ENCODE measurements at regions not wholly inside any gene's neighbourhood (a gene's known extent, or its start where the extent isn't known, plus 50 kb on each side); places are given as distances from the start of the nearest gene placed in this dataset.

DNA sequence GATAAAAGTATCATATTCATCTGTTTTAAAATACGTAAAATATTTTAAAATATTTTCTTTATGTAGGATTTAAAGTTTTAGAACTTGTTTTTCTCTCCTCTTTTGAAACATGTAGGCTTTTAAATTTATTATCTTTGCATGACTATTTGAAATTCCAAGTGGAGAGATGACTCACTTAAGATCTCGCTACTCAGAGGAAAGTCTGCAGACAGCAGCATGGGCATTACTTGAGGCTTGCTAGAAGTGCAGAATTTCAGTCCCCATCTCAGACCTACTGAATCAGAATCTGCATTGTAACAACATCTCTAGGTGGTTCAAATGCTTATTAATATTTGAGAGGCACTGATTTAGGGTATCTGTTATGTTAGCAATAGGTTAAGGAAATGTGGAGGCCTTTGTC lies 225.7 kb upstream of the ARX start:
- H3K36me3 ChIP-seq (ENCODE audit: control insufficient read depth in 2 of 2, insufficient read depth in 2 of 2, low read length in 1 of 2): no peaks in the 10 kb centered on the region
- H3K4me3 ChIP-seq: no peak overlapping the region
- ChIA-PET RAD21 (ENCODE audit: unreplicated experiment) (no interaction called here), POLR2A (no interaction called here), SMC1A (ENCODE audit: uncharacterized antibody, unreplicated experiment) (no interaction called here), CTCF (no interaction called here)
- no peaks in the 10 kb centered on the region for H3K9me3 ChIP-seq (replicated peaks; ENCODE audit: control insufficient read depth, insufficient read depth, low read length)
- no peak overlapping the region for H3K4me2 ChIP-seq (ENCODE audit: control insufficient read depth, insufficient read depth)
- intact Hi-C loops (cut with micrococcal nuclease; ENCODE audit: unreplicated experiment) (no loop called here), in situ Hi-C loops (cut with MboI) (no loop called here)
- no peaks in the 10 kb centered on the region for H3K79me2 ChIP-seq (ENCODE audit: control insufficient read depth, insufficient read depth, low read length)
- no peak overlapping the region for H2AFZ ChIP-seq (ENCODE audit: control insufficient read depth, low read depth, low read length)
- H3K4me1 ChIP-seq (ENCODE audit: control insufficient read depth, insufficient read depth, low read length): no peaks in the 10 kb centered on the region
- WGBS (ENCODE audit: insufficient coverage, insufficient replicate concordance, low lambda C conversion rate, missing lambda C conversion rate): 28% methylated on average over 2 of the region's 2 CpGs
- DNase-seq (ENCODE audit: low read depth, low spot score) (no peak), FAIRE-seq (no peak), ATAC-seq (no peak)
- no peaks in the 10 kb centered on the region for H4K20me1 ChIP-seq (ENCODE audit: control insufficient read depth, insufficient read depth)
- TF ChIP-seq ZNF384 (IDR thresholded peaks at IDR 0.05; ENCODE audit: borderline replicate concordance, low read depth, low read length) (no peak), SMC3 (IDR thresholded peaks at IDR 0.05; ENCODE audit: borderline replicate concordance, low read length) (no peak), SMAD1 (IDR thresholded peaks at IDR 0.05; ENCODE audit: low read depth, partially characterized antibody) (no peak), PAX8 (IDR thresholded peaks at IDR 0.05) (no peak), KDM1A (IDR thresholded peaks at IDR 0.05; ENCODE audit: borderline replicate concordance) (no peak), BRCA1 (IDR thresholded peaks at IDR 0.05; ENCODE audit: low read depth, low read length) (no peak), RELA (IDR thresholded peaks at IDR 0.05; ENCODE audit: borderline replicate concordance, partially characterized antibody) (no peak), SUZ12 (IDR thresholded peaks at IDR 0.05; ENCODE audit: unreplicated experiment) (no peak), EED (IDR thresholded peaks at IDR 0.05; ENCODE audit: low read depth) (no peak), CBX3 (IDR thresholded peaks at IDR 0.05; ENCODE audit: borderline replicate concordance, low read depth) (no peak), TCF7 (IDR thresholded peaks at IDR 0.05; ENCODE audit: borderline replicate concordance) (no peak), TCF12 (IDR thresholded peaks at IDR 0.05; ENCODE audit: low read depth, low read length) (no peak), POLR2AphosphoS5 (IDR thresholded peaks at IDR 0.05; ENCODE audit: low read length) (no peak), MTA3 (IDR thresholded peaks at IDR 0.05; ENCODE audit: borderline replicate concordance, low read length) (no peak), HDAC6 (IDR thresholded peaks at IDR 0.05; ENCODE audit: unreplicated experiment) (no peak)
- TF ChIP-seq, protein P1, sequence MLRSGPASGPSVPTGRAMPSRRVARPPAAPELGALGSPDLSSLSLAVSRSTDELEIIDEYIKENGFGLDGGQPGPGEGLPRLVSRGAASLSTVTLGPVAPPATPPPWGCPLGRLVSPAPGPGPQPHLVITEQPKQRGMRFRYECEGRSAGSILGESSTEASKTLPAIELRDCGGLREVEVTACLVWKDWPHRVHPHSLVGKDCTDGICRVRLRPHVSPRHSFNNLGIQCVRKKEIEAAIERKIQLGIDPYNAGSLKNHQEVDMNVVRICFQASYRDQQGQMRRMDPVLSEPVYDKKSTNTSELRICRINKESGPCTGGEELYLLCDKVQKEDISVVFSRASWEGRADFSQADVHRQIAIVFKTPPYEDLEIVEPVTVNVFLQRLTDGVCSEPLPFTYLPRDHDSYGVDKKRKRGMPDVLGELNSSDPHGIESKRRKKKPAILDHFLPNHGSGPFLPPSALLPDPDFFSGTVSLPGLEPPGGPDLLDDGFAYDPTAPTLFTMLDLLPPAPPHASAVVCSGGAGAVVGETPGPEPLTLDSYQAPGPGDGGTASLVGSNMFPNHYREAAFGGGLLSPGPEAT (IDR thresholded peaks at IDR 0.05; ENCODE audit: low read depth): no peak
- H3K27me3 ChIP-seq (replicated peaks in 1 of 2; ENCODE audit: control insufficient read depth in 2 of 2, insufficient read depth in 2 of 2, low read length in 1 of 2): no peaks in the 10 kb centered on the region; a peak in 1 of 4 replicates
- H3K27ac ChIP-seq (ENCODE audit: control insufficient read depth, insufficient read depth): no peak overlapping the region
- no peak overlapping the region for H3K9ac ChIP-seq (ENCODE audit: control insufficient read depth, insufficient read depth, low read length)
- no TSS peak for BruUV-seq (replicated peaks)
